H1 (cell line): ENCODE measurements at regions not wholly inside any gene's neighbourhood (a gene's known extent, or its start where the extent isn't known, plus 50 kb on each side); places are given as distances from the start of the nearest gene placed in this dataset.

Source experiments
- BRCA1 ChIP-seq: IDR thresholded peaks from 2 replicates; pipeline ENCODE4 v1.6.1; 2012; ENCODE audit warnings: low read depth, low read length, improper control_type of control experiment
- CTBP2 ChIP-seq: IDR thresholded peaks from 2 replicates; pipeline ENCODE4 v1.7.0; 2011; ENCODE audit warnings: borderline replicate concordance, mild to moderate bottlenecking, moderate library complexity, mixed read lengths, low read length; ENCODE audit not compliant: insufficient read depth, insufficient read length
- CTCF ChIP-seq, 3 experiments: IDR thresholded peaks; 1 replicate in 2 of 3; 2 replicates in 1 of 3; pipeline versions ENCODE4 v1.5.1 to v1.6.1; 2011; ENCODE audit warnings: low read length in 3 of 3, mild to moderate bottlenecking in 3 of 3, inconsistent platforms in 2 of 3, low read depth in 1 of 3, moderate library complexity in 1 of 3; ENCODE audit not compliant: insufficient read depth in 1 of 3; ENCODE audit errors: control extremely low read depth in 1 of 3
- EP300 ChIP-seq, 2 experiments: IDR thresholded peaks; 1 replicate in 1 of 2; 2 replicates in 1 of 2; pipeline ENCODE4 v1.6.1; 2011 to 2012; ENCODE audit warnings: low read depth in 2 of 2, low read length in 2 of 2, mild to moderate bottlenecking in 2 of 2, borderline replicate concordance in 1 of 2, inconsistent platforms in 1 of 2, moderate library complexity in 1 of 2
- EZH2 ChIP-seq: fragments of 200-600 bp; sonication (generic); IDR thresholded peaks from 2 replicates; pipeline ENCODE4 v1.7.1; 2012; ENCODE audit warnings: low read depth, mild to moderate bottlenecking, moderate library complexity, low read length, inconsistent platforms; ENCODE audit not compliant: severe bottlenecking
- GABPA ChIP-seq: IDR thresholded peaks from 2 replicates; pipeline ENCODE4 v1.6.1; 2011; ENCODE audit warnings: mild to moderate bottlenecking, low read length, moderate library complexity, borderline replicate concordance; ENCODE audit not compliant: insufficient read depth
- KDM1A ChIP-seq: fragments of 200-600, 300-600 bp; sonication (generic); IDR thresholded peaks from 2 replicates; pipeline ENCODE4 v1.7.1; 2016; ENCODE audit warnings: mild to moderate bottlenecking, low read length, borderline replicate concordance
- KDM5A ChIP-seq: fragments of 200-600 bp; IDR thresholded peaks from 2 replicates; pipeline ENCODE4 v1.7.1; 2012; ENCODE audit warnings: mild to moderate bottlenecking, low read length, inconsistent platforms, mixed read lengths
- POLR2A ChIP-seq, 2 experiments: IDR thresholded peaks; 1 replicate in 1 of 2; 2 replicates in 1 of 2; pipeline ENCODE4 v1.6.1; 2011; ENCODE audit warnings: low read depth in 2 of 2, low read length in 2 of 2, mild to moderate bottlenecking in 2 of 2; ENCODE audit errors: control extremely low read depth in 1 of 2
- POLR2AphosphoS5 ChIP-seq: IDR thresholded peaks from 2 replicates; pipeline ENCODE4 v1.6.1; 2011; ENCODE audit warnings: low read depth, low read length
- RFX5 ChIP-seq: IDR thresholded peaks from 2 replicates; pipeline ENCODE4 v1.6.1; 2011; ENCODE audit warnings: low read depth, low read length, improper control_type of control experiment, borderline replicate concordance
- RXRA ChIP-seq: IDR thresholded peaks from 2 replicates; pipeline ENCODE4 v1.6.1; 2011; ENCODE audit warnings: low read depth, mild to moderate bottlenecking, low read length, moderate library complexity; ENCODE audit not compliant: insufficient read depth
- TCF12 ChIP-seq: IDR thresholded peaks from 2 replicates; pipeline ENCODE4 v1.6.1; 2011; ENCODE audit warnings: low read depth, mild to moderate bottlenecking, low read length
- YY1 ChIP-seq: IDR thresholded peaks from 2 replicates; pipeline ENCODE4 v1.6.1; 2011; ENCODE audit warnings: low read depth, mild to moderate bottlenecking, low read length

- no peak for TF ChIP-seq CTCF (IDR thresholded peaks at IDR 0.05; ENCODE audit: control extremely low read depth in 1 of 3, insufficient read depth in 1 of 3, low read depth in 1 of 3, low read length in 3 of 3)
- TF ChIP-seq POLR2AphosphoS5 = no peak
- no peak for TF ChIP-seq POLR2A (IDR thresholded peaks at IDR 0.05; ENCODE audit: control extremely low read depth in 1 of 2, low read depth in 2 of 2, low read length in 2 of 2)
- no peak for TF ChIP-seq YY1
- TF ChIP-seq KDM5A = no peak
- TF ChIP-seq RXRA = no peak
- no peak for TF ChIP-seq CTBP2
- TF ChIP-seq KDM1A = no peak
- TF ChIP-seq EZH2 = no peak
- no peak for TF ChIP-seq EP300 (IDR thresholded peaks at IDR 0.05; ENCODE audit: borderline replicate concordance in 1 of 2, low read depth in 2 of 2, low read length in 2 of 2)
- TF ChIP-seq BRCA1 = no peak
- no peak for TF ChIP-seq TCF12
- TF ChIP-seq RFX5 = no peak
- no peak for TF ChIP-seq GABPA
Measured at GRCh38 chr5:135160036-135160675, 126.1 kb upstream of the PITX1 start.
